Peyer's patch (tissue), 4 donors: ENCODE measurements at regions not wholly inside any gene's neighbourhood (a gene's known extent, or its start where the extent isn't known, plus 50 kb on each side); places are given as distances from the start of the nearest gene placed in this dataset.

Experiments used
- POLR2A ChIP-seq, 2 donors: fragments of 450-650 bp; IDR thresholded peaks; one replicate each; pipeline ENCODE4 v1.5.1; 2017; ENCODE audit warnings: antibody characterized with exemption in 2 of 2, mild to moderate bottlenecking in 2 of 2, moderate library complexity in 2 of 2
- TF ChIP-seq, protein P1 (sequence below), 6 experiments: fragments of 450-650 bp in 4 of 6; fragments of 200-600 bp in 2 of 6; sonication (generic) in 1 of 6; IDR thresholded peaks; one replicate each; pipeline ENCODE4 v1.5.1; 2017 to 2019; ENCODE audit warnings: antibody characterized with exemption in 6 of 6, mild to moderate bottlenecking in 3 of 6, moderate library complexity in 1 of 6

DNA sequence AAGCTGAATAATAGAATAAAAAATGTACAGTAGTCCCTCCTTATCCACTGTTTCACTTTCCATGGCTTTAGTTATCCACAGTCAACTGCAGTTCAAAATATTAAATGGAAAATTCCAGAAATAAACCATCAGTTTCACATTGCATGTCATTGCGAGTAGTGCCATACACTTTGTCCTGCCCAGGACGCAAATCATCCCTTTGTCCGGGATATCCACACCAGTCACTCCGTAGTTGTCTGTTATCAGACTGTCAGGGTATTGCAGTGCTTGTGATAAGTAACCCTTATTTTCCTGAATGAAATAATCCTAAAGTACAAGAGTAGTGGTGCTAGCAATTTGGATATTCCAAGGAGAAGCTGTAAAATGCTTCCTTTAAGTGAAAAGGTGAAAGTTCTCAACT is 271.3 kb downstream of the DKK2 start:
- TF ChIP-seq, protein P1, sequence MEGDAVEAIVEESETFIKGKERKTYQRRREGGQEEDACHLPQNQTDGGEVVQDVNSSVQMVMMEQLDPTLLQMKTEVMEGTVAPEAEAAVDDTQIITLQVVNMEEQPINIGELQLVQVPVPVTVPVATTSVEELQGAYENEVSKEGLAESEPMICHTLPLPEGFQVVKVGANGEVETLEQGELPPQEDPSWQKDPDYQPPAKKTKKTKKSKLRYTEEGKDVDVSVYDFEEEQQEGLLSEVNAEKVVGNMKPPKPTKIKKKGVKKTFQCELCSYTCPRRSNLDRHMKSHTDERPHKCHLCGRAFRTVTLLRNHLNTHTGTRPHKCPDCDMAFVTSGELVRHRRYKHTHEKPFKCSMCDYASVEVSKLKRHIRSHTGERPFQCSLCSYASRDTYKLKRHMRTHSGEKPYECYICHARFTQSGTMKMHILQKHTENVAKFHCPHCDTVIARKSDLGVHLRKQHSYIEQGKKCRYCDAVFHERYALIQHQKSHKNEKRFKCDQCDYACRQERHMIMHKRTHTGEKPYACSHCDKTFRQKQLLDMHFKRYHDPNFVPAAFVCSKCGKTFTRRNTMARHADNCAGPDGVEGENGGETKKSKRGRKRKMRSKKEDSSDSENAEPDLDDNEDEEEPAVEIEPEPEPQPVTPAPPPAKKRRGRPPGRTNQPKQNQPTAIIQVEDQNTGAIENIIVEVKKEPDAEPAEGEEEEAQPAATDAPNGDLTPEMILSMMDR (IDR thresholded peaks at IDR 0.05): no peak
- no peak for TF ChIP-seq POLR2A (IDR thresholded peaks at IDR 0.05)
